ENCODE measurements at regions not wholly inside any gene's neighbourhood (a gene's known extent, or its start where the extent isn't known, plus 50 kb on each side); places are given as distances from the start of the nearest gene placed in this dataset.

GRCh38 chrX:134737061-134737460 lies 59.9 kb downstream of the PABIR2 start:
- no peak for TF ChIP-seq REST (IDR thresholded peaks at IDR 0.05; ENCODE audit: insufficient read depth in 1 of 2, low read depth in 2 of 2, low read length in 2 of 2)
- no peak for TF ChIP-seq TAF1 (IDR thresholded peaks at IDR 0.05; ENCODE audit: borderline replicate concordance, insufficient read depth, low read length)
- TF ChIP-seq SIN3A (IDR thresholded peaks at IDR 0.05; ENCODE audit: borderline replicate concordance, insufficient read depth, low read length), result no peak
- TF ChIP-seq POLR2AphosphoS5 (IDR thresholded peaks at IDR 0.05; ENCODE audit: low read depth, low read length), result no peak
- no peak for TF ChIP-seq FOXP2 (optimal IDR thresholded peaks at IDR 0.05; ENCODE audit: borderline replicate concordance, extremely low read depth, extremely low read length, insufficient read depth)

GRCh38 chrX:134736356-134736755 lies 60.6 kb downstream of the PABIR2 start:
- TF ChIP-seq FOXP2 (optimal IDR thresholded peaks at IDR 0.05; ENCODE audit: borderline replicate concordance, extremely low read depth, extremely low read length, insufficient read depth) (no peak), SIN3A (IDR thresholded peaks at IDR 0.05; ENCODE audit: borderline replicate concordance, insufficient read depth, low read length) (no peak), REST (IDR thresholded peaks at IDR 0.05; ENCODE audit: insufficient read depth in 1 of 2, low read depth in 2 of 2, low read length in 2 of 2) (no peak), POLR2AphosphoS5 (IDR thresholded peaks at IDR 0.05; ENCODE audit: low read depth, low read length) (no peak), TAF1 (IDR thresholded peaks at IDR 0.05; ENCODE audit: borderline replicate concordance, insufficient read depth, low read length) (no peak)

GRCh38 chrX:134735015-134735414 lies 62.0 kb downstream of the PABIR2 start:
- TF ChIP-seq TAF1 (IDR thresholded peaks at IDR 0.05; ENCODE audit: borderline replicate concordance, insufficient read depth, low read length) (no peak), SIN3A (IDR thresholded peaks at IDR 0.05; ENCODE audit: borderline replicate concordance, insufficient read depth, low read length) (no peak)

GRCh38 chrX:134734466-134734952 lies 62.5 kb downstream of the PABIR2 start:
- no peak for TF ChIP-seq REST (IDR thresholded peaks at IDR 0.05; ENCODE audit: insufficient read depth in 1 of 2, low read depth in 2 of 2, low read length in 2 of 2)
- no peak for TF ChIP-seq TAF1 (IDR thresholded peaks at IDR 0.05; ENCODE audit: borderline replicate concordance, insufficient read depth, low read length)
- no peak for TF ChIP-seq POLR2AphosphoS5 (IDR thresholded peaks at IDR 0.05; ENCODE audit: low read depth, low read length)

GRCh38 chrX:134733591-134733990 lies 63.4 kb downstream of the PABIR2 start:
- no peak for TF ChIP-seq REST (IDR thresholded peaks at IDR 0.05; ENCODE audit: insufficient read depth in 1 of 2, low read depth in 2 of 2, low read length in 2 of 2)
- TF ChIP-seq FOXP2 (optimal IDR thresholded peaks at IDR 0.05; ENCODE audit: borderline replicate concordance, extremely low read depth, extremely low read length, insufficient read depth), result no peak
- no peak for TF ChIP-seq SIN3A (IDR thresholded peaks at IDR 0.05; ENCODE audit: borderline replicate concordance, insufficient read depth, low read length)
- no peak for TF ChIP-seq TAF1 (IDR thresholded peaks at IDR 0.05; ENCODE audit: borderline replicate concordance, insufficient read depth, low read length)
- TF ChIP-seq POLR2AphosphoS5 (IDR thresholded peaks at IDR 0.05; ENCODE audit: low read depth, low read length), result no peak

All from PFSK-1 (cell line).